ENCODE measurements at regions not wholly inside any gene's neighbourhood (a gene's known extent, or its start where the extent isn't known, plus 50 kb on each side); places are given as distances from the start of the nearest gene placed in this dataset.
"Not testable (repeated sequence)": the region's sequence is repeated elsewhere in the genome, so short reads cannot be mapped to it uniquely, and the experiment has no call there.

DNA sequence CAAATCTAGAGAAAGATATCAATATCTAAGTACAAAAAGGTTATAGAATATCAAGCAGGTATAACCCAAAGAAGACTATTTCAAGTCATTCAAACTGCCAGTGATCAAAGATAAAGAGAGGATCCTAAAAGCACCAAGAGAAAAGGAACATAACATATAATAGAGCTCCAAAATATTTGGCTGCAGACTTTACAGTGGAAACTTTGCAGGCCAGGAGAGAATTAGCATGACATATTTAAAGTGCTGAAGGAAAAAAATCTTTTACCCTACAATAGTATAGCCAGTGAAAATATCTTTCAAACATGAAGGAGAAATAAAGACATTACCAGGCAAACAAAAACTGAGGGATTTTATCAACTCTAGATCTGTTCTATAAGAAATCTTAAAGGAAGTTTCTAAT, 254.3 kb upstream of the ARHGEF26 start:
- H3K4me3 ChIP-seq (ENCODE audit: low read depth in 1 of 2, low read length in 2 of 2) = no peak overlapping the region
- ATAC-seq (ENCODE audit: insufficient read depth, low read depth) (no peak), DNase-seq (no peak)
- H2AFZ ChIP-seq (ENCODE audit: low read depth, low read length) = no peak overlapping the region
- H3K79me2 ChIP-seq (ENCODE audit: insufficient read depth, low read length) = no peaks in the 10 kb centered on the region
- no peaks in the 10 kb centered on the region for H3K36me3 ChIP-seq (ENCODE audit: insufficient read depth, low read length)
- H4K20me1 ChIP-seq (ENCODE audit: insufficient read depth, low read length) = no peaks in the 10 kb centered on the region
- no peak overlapping the region for H3K4me2 ChIP-seq (ENCODE audit: insufficient read depth, low read length)
- H3K9me3 ChIP-seq (ENCODE audit: insufficient read depth, low read length, severe bottlenecking) = no peaks in the 10 kb centered on the region
- no peaks in the 10 kb centered on the region for H3K27me3 ChIP-seq (ENCODE audit: insufficient read depth, low read length, poor library complexity)
- H3K27ac ChIP-seq (ENCODE audit: low read length) = no peak overlapping the region
- H3K4me1 ChIP-seq (ENCODE audit: insufficient read depth, low read length) = no peaks in the 10 kb centered on the region
- no peak overlapping the region for H3K9ac ChIP-seq (ENCODE audit: low read depth, low read length)
- no peak for TF ChIP-seq EZH2 (IDR thresholded peaks at IDR 0.05; ENCODE audit: borderline replicate concordance, low read depth, low read length, severe bottlenecking)
- TF ChIP-seq, protein P1, sequence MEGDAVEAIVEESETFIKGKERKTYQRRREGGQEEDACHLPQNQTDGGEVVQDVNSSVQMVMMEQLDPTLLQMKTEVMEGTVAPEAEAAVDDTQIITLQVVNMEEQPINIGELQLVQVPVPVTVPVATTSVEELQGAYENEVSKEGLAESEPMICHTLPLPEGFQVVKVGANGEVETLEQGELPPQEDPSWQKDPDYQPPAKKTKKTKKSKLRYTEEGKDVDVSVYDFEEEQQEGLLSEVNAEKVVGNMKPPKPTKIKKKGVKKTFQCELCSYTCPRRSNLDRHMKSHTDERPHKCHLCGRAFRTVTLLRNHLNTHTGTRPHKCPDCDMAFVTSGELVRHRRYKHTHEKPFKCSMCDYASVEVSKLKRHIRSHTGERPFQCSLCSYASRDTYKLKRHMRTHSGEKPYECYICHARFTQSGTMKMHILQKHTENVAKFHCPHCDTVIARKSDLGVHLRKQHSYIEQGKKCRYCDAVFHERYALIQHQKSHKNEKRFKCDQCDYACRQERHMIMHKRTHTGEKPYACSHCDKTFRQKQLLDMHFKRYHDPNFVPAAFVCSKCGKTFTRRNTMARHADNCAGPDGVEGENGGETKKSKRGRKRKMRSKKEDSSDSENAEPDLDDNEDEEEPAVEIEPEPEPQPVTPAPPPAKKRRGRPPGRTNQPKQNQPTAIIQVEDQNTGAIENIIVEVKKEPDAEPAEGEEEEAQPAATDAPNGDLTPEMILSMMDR (IDR thresholded peaks at IDR 0.05; ENCODE audit: borderline replicate concordance, extremely low read depth, low read length, poor library complexity, severe bottlenecking) = no peak

DNA sequence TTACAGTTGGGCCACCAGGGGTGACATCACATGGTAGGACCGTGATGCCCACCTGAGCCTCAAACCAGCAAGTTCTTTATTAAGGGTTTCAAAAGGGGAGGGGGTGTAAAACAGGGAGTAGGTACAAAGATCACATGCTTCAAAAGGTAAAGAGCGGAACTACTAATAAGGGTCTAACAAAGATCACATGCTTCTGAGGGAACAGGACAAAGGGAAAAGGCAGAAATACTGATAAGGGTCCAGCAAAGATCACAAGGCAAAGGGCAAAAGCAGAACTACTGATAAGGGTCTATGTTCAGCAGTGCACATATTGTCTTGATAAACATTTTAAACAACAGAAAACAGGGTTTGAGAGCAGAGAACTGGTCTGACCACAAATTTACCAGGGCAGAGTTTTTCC, 246.8 kb upstream of the ARHGEF26 start:
- ATAC-seq (ENCODE audit: insufficient read depth, low read depth); DNase-seq; H3K27ac ChIP-seq (ENCODE audit: low read length); H4K20me1 ChIP-seq (ENCODE audit: insufficient read depth, low read length); H2AFZ ChIP-seq (ENCODE audit: low read depth, low read length); H3K9me3 ChIP-seq (ENCODE audit: insufficient read depth, low read length, severe bottlenecking); H3K79me2 ChIP-seq (ENCODE audit: insufficient read depth, low read length); H3K36me3 ChIP-seq (ENCODE audit: insufficient read depth, low read length); H3K4me1 ChIP-seq (ENCODE audit: insufficient read depth, low read length); H3K4me2 ChIP-seq (ENCODE audit: insufficient read depth, low read length); H3K4me3 ChIP-seq (ENCODE audit: low read depth in 1 of 2, low read length in 2 of 2); H3K27me3 ChIP-seq (ENCODE audit: insufficient read depth, low read length, poor library complexity); H3K9ac ChIP-seq (ENCODE audit: low read depth, low read length): not testable (repeated sequence)

DNA sequence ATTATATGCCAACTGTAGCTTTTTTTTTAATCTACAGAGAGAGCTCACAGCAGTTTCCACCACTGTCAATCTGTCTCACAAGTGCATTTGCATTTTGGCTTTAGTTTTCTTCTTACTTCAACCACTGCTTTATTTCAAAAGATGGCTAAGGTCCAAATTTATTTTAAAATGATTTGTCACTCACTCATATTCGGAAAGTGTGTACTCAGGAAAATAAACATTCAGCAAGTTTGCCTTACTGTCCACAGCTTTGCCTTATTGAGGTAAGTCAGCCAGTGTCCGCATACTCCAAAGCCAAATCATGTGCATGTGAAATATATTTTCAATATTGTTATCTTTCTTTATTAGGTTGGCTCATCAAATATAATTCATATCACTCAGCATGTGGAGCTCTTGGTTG, 240.7 kb upstream of the ARHGEF26 start:
- H2AFZ ChIP-seq (ENCODE audit: low read depth, low read length) = no peak overlapping the region
- H4K20me1 ChIP-seq (ENCODE audit: insufficient read depth, low read length) = no peaks in the 10 kb centered on the region
- no peaks in the 10 kb centered on the region for H3K4me1 ChIP-seq (ENCODE audit: insufficient read depth, low read length)
- no peak for TF ChIP-seq EZH2 (IDR thresholded peaks at IDR 0.05; ENCODE audit: borderline replicate concordance, low read depth, low read length, severe bottlenecking)
- TF ChIP-seq, protein P1 (IDR thresholded peaks at IDR 0.05; ENCODE audit: borderline replicate concordance, extremely low read depth, low read length, poor library complexity, severe bottlenecking) = no peak
- H3K79me2 ChIP-seq (ENCODE audit: insufficient read depth, low read length) = no peaks in the 10 kb centered on the region
- H3K4me2 ChIP-seq (ENCODE audit: insufficient read depth, low read length) = no peak overlapping the region
- H3K4me3 ChIP-seq (ENCODE audit: low read depth in 1 of 2, low read length in 2 of 2) = no peak overlapping the region
- ATAC-seq (ENCODE audit: insufficient read depth, low read depth) (no peak), DNase-seq (no peak)
- H3K9me3 ChIP-seq (ENCODE audit: insufficient read depth, low read length, severe bottlenecking) = no peaks in the 10 kb centered on the region
- no peaks in the 10 kb centered on the region for H3K36me3 ChIP-seq (ENCODE audit: insufficient read depth, low read length)
- no peak overlapping the region for H3K9ac ChIP-seq (ENCODE audit: low read depth, low read length)
- no peak overlapping the region for H3K27ac ChIP-seq (ENCODE audit: low read length)
- H3K27me3 ChIP-seq (ENCODE audit: insufficient read depth, low read length, poor library complexity) = no peaks in the 10 kb centered on the region

DNA sequence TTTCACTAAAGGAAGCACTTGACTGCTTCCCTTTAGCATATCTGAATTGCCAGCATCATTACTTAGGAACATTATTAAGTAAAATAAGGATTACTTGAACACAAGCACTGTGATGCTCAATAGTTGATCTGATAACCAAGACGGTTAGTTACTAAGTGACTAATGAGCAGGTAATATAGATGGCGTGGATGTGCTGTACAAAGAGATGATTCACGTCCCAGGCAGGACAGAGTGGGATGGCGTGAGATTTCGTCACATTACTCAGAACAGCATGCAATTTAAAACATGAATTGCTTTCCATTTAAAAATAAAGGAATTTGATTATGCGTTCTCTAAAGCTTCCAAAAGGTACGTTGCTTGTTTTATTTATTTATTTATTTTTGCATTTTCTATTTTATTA, 240.0 kb upstream of the ARHGEF26 start:
- DNase-seq (no peak), ATAC-seq (ENCODE audit: insufficient read depth, low read depth) (no peak)
- H3K36me3 ChIP-seq (ENCODE audit: insufficient read depth, low read length) = no peaks in the 10 kb centered on the region
- no peaks in the 10 kb centered on the region for H4K20me1 ChIP-seq (ENCODE audit: insufficient read depth, low read length)
- no peaks in the 10 kb centered on the region for H3K27me3 ChIP-seq (ENCODE audit: insufficient read depth, low read length, poor library complexity)
- no peaks in the 10 kb centered on the region for H3K79me2 ChIP-seq (ENCODE audit: insufficient read depth, low read length)
- H3K9me3 ChIP-seq (ENCODE audit: insufficient read depth, low read length, severe bottlenecking) = no peaks in the 10 kb centered on the region
- no peak overlapping the region for H2AFZ ChIP-seq (ENCODE audit: low read depth, low read length)
- H3K9ac ChIP-seq (ENCODE audit: low read depth, low read length) = no peak overlapping the region
- H3K27ac ChIP-seq (ENCODE audit: low read length) = no peak overlapping the region
- TF ChIP-seq, protein P1 (IDR thresholded peaks at IDR 0.05; ENCODE audit: borderline replicate concordance, extremely low read depth, low read length, poor library complexity, severe bottlenecking) = no peak
- no peak for TF ChIP-seq EZH2 (IDR thresholded peaks at IDR 0.05; ENCODE audit: borderline replicate concordance, low read depth, low read length, severe bottlenecking)
- no peak overlapping the region for H3K4me2 ChIP-seq (ENCODE audit: insufficient read depth, low read length)
- H3K4me1 ChIP-seq (ENCODE audit: insufficient read depth, low read length) = no peaks in the 10 kb centered on the region
- no peak overlapping the region for H3K4me3 ChIP-seq (ENCODE audit: low read depth in 1 of 2, low read length in 2 of 2)
